NT2/D1 (cell line): ENCODE measurements at regions not wholly inside any gene's neighbourhood (a gene's known extent, or its start where the extent isn't known, plus 50 kb on each side); places are given as distances from the start of the nearest gene placed in this dataset.

ENCODE experiments used
- YY1 ChIP-seq: IDR thresholded peaks from 2 replicates; pipeline ENCODE4 v1.6.1; 2011; ENCODE audit not compliant: insufficient read length, insufficient read depth
- ZNF274 ChIP-seq: IDR thresholded peaks from 2 replicates; pipeline ENCODE4 v1.6.1; 2011; ENCODE audit warnings: mild to moderate bottlenecking, low read depth, low read length

DNA sequence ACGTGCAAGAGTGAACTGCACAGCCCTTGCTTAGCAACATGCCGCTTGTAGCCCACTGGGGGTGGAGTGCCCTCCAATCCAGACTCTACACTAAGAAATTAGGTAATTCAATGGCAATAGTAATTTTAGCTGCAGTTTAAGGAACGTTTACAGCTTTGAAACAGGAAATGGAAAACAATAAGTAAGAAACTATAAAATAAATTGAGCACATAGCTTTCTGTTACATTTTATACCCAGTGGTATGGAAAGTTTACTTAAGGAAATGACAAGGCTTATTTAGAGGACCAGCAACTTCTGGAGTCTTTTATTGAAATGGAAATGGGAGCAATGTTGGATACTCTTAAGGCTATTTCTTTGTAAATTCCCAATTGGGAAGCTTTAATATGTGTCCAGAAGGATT is 373.2 kb downstream of the KCNRG start:
- no peak for TF ChIP-seq YY1
- no peak for TF ChIP-seq ZNF274
